GM12878 (cell line): ENCODE measurements at regions not wholly inside any gene's neighbourhood (a gene's known extent, or its start where the extent isn't known, plus 50 kb on each side); places are given as distances from the start of the nearest gene placed in this dataset.

Source experiments
- ATAC-seq: fragments of 200-7000 bp; cut with Tn5 transposase; 3 replicates; pipeline ENCODE4 v1.9.1; 2020; ENCODE audit warnings: mild to moderate bottlenecking, moderate library complexity
- BruUV-seq: library from RNA; stranded (reverse); fragments of 400-500 nt; replicated peaks from 2 replicates; lab custom pipeline; 2021; lab: Mats Ljungman, UMichigan
- CTCF ChIA-PET: fragments of 300-600 bp; sonication (Branson Sonifier 250); formaldehyde crosslinking; extraction: SDS; loops from one replicate; lab custom pipeline; 2021; ENCODE audit warnings: inconsistent platforms; lab: Yijun Ruan, JAX
- POLR2A ChIA-PET: fragments of 350-600 bp; formaldehyde crosslinking; extraction: SDS; loops from one replicate; lab custom pipeline; 2021; ENCODE audit warnings: inconsistent platforms; lab: Charles Lee
- RAD21 ChIA-PET: fragments of 300-600 bp; sonication (Branson Sonifier 250); formaldehyde crosslinking; loops from one replicate; lab custom pipeline; 2023; ENCODE audit warnings: antibody characterized with exemption; ENCODE audit not compliant: unreplicated experiment; lab: Charles Lee
- SMC1A ChIA-PET: fragments of 300-600 bp; sonication (Branson Sonifier 250); formaldehyde crosslinking; loops from one replicate; lab custom pipeline; 2023; ENCODE audit not compliant: unreplicated experiment, uncharacterized antibody; lab: Charles Lee
- DNase-seq: peaks from one replicate; pipeline ENCODE4 v3.0.0-alpha.2; 2011; ENCODE audit warnings: low read depth, low spot score
- FAIRE-seq: peaks from 3 replicates; lab custom pipeline; 2011; peaks lifted over from hg19 to GRCh38; lab: Jason Lieb, UNC
- H2AFZ ChIP-seq: 2 replicates; pipeline ENCODE4 v1.6.0; 2011; ENCODE audit warnings: low read depth, low read length, control low read depth; ENCODE audit not compliant: control insufficient read depth
- H3K27ac ChIP-seq: 2 replicates; pipeline ENCODE4 v1.5.1; 2011; ENCODE audit warnings: control low read depth; ENCODE audit not compliant: control insufficient read depth, insufficient read depth
- H3K27me3 ChIP-seq, 2 experiments: replicated peaks in 1 of 2; 2 replicates each; pipeline versions ENCODE4 v1.6.0 to v1.6.1; 2011; ENCODE audit warnings: low read length in 1 of 2; ENCODE audit not compliant: control insufficient read depth in 2 of 2, insufficient read depth in 2 of 2
- H3K36me3 ChIP-seq, 2 experiments: 2 replicates each; pipeline ENCODE4 v1.5.1; 2011; ENCODE audit warnings: low read length in 1 of 2; ENCODE audit not compliant: control insufficient read depth in 2 of 2, insufficient read depth in 2 of 2
- H3K4me1 ChIP-seq: 2 replicates; pipeline ENCODE4 v1.6.1; 2011; ENCODE audit warnings: mild to moderate bottlenecking, low read length, moderate library complexity, mixed read lengths; ENCODE audit not compliant: control insufficient read depth, insufficient read depth
- H3K4me2 ChIP-seq: 2 replicates; pipeline ENCODE4 v1.6.0; 2011; ENCODE audit warnings: control low read depth; ENCODE audit not compliant: control insufficient read depth, insufficient read depth
- H3K4me3 ChIP-seq: fragments of 200-600 bp; sonication (generic); 2 replicates; pipeline ENCODE4 v1.5.1; 2016
- H3K79me2 ChIP-seq: 2 replicates; pipeline ENCODE4 v1.6.0; 2011; ENCODE audit warnings: low read length; ENCODE audit not compliant: control insufficient read depth, insufficient read depth
- H3K9ac ChIP-seq: 2 replicates; pipeline ENCODE4 v1.8.0; 2011; ENCODE audit warnings: low read length, control low read depth, mixed read lengths; ENCODE audit not compliant: control insufficient read depth, insufficient read depth
- H3K9me3 ChIP-seq: replicated peaks from 3 replicates; pipeline ENCODE4 v1.5.1; 2011; ENCODE audit warnings: mild to moderate bottlenecking, low read length; ENCODE audit not compliant: control insufficient read depth, insufficient read depth
- H4K20me1 ChIP-seq: 2 replicates; pipeline ENCODE4 v1.6.0; 2011; ENCODE audit not compliant: control insufficient read depth, insufficient read depth
- BMI1 ChIP-seq: fragments of 450-650 bp; IDR thresholded peaks from 2 replicates; pipeline ENCODE4 v1.6.1; 2016; ENCODE audit warnings: mild to moderate bottlenecking, moderate library complexity, borderline replicate concordance
- CHD1 ChIP-seq: IDR thresholded peaks from 2 replicates; pipeline ENCODE4 v1.6.1; 2012; ENCODE audit warnings: low read depth, low read length, improper control_type of control experiment
- EED ChIP-seq: sonication (generic); IDR thresholded peaks from 2 replicates; pipeline ENCODE4 v1.6.1; 2016; ENCODE audit warnings: antibody characterized with exemption, low read depth
- JUND ChIP-seq: IDR thresholded peaks from 2 replicates; pipeline ENCODE4 v1.6.1; 2012; ENCODE audit warnings: low read depth, mild to moderate bottlenecking, low read length, improper control_type of control experiment, moderate library complexity
- NFYB ChIP-seq: IDR thresholded peaks from 2 replicates; pipeline ENCODE4 v1.6.1; 2011; ENCODE audit warnings: low read depth, mild to moderate bottlenecking, low read length, improper control_type of control experiment, moderate library complexity; ENCODE audit not compliant: insufficient read depth
- POLR2AphosphoS2 ChIP-seq: IDR thresholded peaks from 2 replicates; pipeline ENCODE4 v1.6.1; 2011; ENCODE audit warnings: low read depth, mild to moderate bottlenecking, low read length, improper control_type of control experiment, moderate library complexity
- SMC3 ChIP-seq: IDR thresholded peaks from 2 replicates; pipeline ENCODE4 v1.6.1; 2011; ENCODE audit warnings: low read length, improper control_type of control experiment, borderline replicate concordance
- ZBTB40 ChIP-seq: fragments of 450-650 bp; IDR thresholded peaks from 2 replicates; pipeline ENCODE4 v1.6.1; 2016; ENCODE audit warnings: mild to moderate bottlenecking, moderate library complexity, borderline replicate concordance
- ZSCAN29 ChIP-seq: fragments of 450-650 bp; IDR thresholded peaks from 2 replicates; pipeline ENCODE4 v1.6.1; 2017; ENCODE audit warnings: mild to moderate bottlenecking, moderate library complexity
- WGBS: methylation state at CpG from one replicate; pipeline ENCODE4 v1.1.6; 2016; ENCODE audit warnings: low lambda C conversion rate; ENCODE audit not compliant: insufficient replicate concordance, insufficient coverage; ENCODE audit errors: missing lambda C conversion rate; 5-methylcytosine and 5-hydroxymethylcytosine counted together
- in situ Hi-C: fragments of 300-500 bp; cut with MboI; formaldehyde crosslinking; loops from 9 replicates; pipeline ENCODE4 v1.14.3; 2018; ENCODE audit warnings: mixed read lengths
- intact Hi-C: fragments of 100-400 bp; cut with micrococcal nuclease; formaldehyde crosslinking; loops from one replicate; pipeline ENCODE4 v1.14.2; 2022; ENCODE audit not compliant: unreplicated experiment
- TF ChIP-seq, protein P1 (sequence below): IDR thresholded peaks from 2 replicates; pipeline ENCODE4 v1.6.1; 2012; ENCODE audit warnings: low read length, inconsistent platforms
- TF ChIP-seq, protein P2 (sequence below): fragments of 450-650 bp; formaldehyde crosslinking; IDR thresholded peaks from 2 replicates; pipeline ENCODE4 v1.4.0; 2022; ENCODE audit warnings: mild to moderate bottlenecking, moderate library complexity
- TF ChIP-seq, protein P3 (sequence below): fragments of 150-350 bp; IDR thresholded peaks from 2 replicates; pipeline ENCODE4 v1.6.1; 2016; ENCODE audit warnings: low read depth, low read length

GRCh38 chr1:64357422-64357821 is 112.5 kb upstream of the CACHD1 start:
- ChIA-PET CTCF (no interaction called here), RAD21 (no interaction called here), POLR2A (no interaction called here), SMC1A (no interaction called here)
- Histone ChIP-seq H3K9ac (no peak overlapping the region), H3K36me3 (no peaks in the 10 kb centered on the region), H3K9me3 (no peaks in the 10 kb centered on the region), H3K79me2 (no peaks in the 10 kb centered on the region), H3K4me3 (no peak overlapping the region), H4K20me1 (no peaks in the 10 kb centered on the region), H3K4me2 (no peak overlapping the region), H2AFZ (no peak overlapping the region), H3K4me1 (no peaks in the 10 kb centered on the region), H3K27me3 (no peaks in the 10 kb centered on the region; a peak in 1 of 4 replicates), H3K27ac (no peak overlapping the region)
- intact Hi-C loops = no loop called here
- no TSS peak for BruUV-seq
- in situ Hi-C loops = no loop called here
- DNase-seq (no peak), ATAC-seq (no peak), FAIRE-seq (no peak)
- 0% methylated on average over 3 of the region's 6 CpGs for WGBS
- TF ChIP-seq NFYB = no peak
- no peak for TF ChIP-seq BMI1
- no peak for TF ChIP-seq POLR2AphosphoS2
- TF ChIP-seq SMC3 = no peak
- TF ChIP-seq, protein P1, sequence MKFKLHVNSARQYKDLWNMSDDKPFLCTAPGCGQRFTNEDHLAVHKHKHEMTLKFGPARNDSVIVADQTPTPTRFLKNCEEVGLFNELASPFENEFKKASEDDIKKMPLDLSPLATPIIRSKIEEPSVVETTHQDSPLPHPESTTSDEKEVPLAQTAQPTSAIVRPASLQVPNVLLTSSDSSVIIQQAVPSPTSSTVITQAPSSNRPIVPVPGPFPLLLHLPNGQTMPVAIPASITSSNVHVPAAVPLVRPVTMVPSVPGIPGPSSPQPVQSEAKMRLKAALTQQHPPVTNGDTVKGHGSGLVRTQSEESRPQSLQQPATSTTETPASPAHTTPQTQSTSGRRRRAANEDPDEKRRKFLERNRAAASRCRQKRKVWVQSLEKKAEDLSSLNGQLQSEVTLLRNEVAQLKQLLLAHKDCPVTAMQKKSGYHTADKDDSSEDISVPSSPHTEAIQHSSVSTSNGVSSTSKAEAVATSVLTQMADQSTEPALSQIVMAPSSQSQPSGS = no peak
- no peak for TF ChIP-seq JUND
- TF ChIP-seq EED = no peak
- no peak for TF ChIP-seq CHD1
- no peak for TF ChIP-seq ZBTB40
- TF ChIP-seq, protein P2, sequence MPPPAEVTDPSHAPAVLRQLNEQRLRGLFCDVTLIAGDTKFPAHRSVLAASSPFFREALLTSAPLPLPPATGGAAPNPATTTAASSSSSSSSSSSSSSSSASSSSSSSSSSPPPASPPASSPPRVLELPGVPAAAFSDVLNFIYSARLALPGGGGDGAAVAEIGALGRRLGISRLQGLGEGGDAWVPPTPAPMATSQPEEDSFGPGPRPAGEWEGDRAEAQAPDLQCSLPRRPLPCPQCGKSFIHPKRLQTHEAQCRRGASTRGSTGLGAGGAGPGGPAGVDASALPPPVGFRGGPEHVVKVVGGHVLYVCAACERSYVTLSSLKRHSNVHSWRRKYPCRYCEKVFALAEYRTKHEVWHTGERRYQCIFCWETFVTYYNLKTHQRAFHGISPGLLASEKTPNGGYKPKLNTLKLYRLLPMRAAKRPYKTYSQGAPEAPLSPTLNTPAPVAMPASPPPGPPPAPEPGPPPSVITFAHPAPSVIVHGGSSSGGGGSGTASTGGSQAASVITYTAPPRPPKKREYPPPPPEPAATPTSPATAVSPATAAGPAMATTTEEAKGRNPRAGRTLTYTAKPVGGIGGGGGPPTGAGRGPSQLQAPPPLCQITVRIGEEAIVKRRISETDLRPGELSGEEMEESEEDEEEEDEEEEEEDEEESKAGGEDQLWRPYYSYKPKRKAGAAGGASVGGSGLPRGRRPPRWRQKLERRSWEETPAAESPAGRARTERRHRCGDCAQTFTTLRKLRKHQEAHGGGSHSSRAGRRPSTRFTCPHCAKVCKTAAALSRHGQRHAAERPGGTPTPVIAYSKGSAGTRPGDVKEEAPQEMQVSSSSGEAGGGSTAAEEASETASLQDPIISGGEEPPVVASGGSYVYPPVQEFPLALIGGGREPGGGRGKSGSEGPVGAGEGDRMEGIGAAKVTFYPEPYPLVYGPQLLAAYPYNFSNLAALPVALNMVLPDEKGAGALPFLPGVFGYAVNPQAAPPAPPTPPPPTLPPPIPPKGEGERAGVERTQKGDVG (CRISPR knock-in tag) = no peak
- TF ChIP-seq, protein P3, sequence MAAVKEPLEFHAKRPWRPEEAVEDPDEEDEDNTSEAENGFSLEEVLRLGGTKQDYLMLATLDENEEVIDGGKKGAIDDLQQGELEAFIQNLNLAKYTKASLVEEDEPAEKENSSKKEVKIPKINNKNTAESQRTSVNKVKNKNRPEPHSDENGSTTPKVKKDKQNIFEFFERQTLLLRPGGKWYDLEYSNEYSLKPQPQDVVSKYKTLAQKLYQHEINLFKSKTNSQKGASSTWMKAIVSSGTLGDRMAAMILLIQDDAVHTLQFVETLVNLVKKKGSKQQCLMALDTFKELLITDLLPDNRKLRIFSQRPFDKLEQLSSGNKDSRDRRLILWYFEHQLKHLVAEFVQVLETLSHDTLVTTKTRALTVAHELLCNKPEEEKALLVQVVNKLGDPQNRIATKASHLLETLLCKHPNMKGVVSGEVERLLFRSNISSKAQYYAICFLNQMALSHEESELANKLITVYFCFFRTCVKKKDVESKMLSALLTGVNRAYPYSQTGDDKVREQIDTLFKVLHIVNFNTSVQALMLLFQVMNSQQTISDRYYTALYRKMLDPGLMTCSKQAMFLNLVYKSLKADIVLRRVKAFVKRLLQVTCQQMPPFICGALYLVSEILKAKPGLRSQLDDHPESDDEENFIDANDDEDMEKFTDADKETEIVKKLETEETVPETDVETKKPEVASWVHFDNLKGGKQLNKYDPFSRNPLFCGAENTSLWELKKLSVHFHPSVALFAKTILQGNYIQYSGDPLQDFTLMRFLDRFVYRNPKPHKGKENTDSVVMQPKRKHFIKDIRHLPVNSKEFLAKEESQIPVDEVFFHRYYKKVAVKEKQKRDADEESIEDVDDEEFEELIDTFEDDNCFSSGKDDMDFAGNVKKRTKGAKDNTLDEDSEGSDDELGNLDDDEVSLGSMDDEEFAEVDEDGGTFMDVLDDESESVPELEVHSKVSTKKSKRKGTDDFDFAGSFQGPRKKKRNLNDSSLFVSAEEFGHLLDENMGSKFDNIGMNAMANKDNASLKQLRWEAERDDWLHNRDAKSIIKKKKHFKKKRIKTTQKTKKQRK = no peak
- no peak for TF ChIP-seq ZSCAN29
